Esophagus muscularis mucosa (tissue), 4 donors: ENCODE measurements at regions not wholly inside any gene's neighbourhood (a gene's known extent, or its start where the extent isn't known, plus 50 kb on each side); places are given as distances from the start of the nearest gene placed in this dataset.

Experiments
- DNase-seq: peaks from one replicate; pipeline ENCODE4 v3.0.0-alpha.2; 2017; ENCODE audit errors: extremely low spot score
- H3K27ac ChIP-seq, 4 donors: fragments of 200-600 bp; sonication (generic); replicated peaks in 1 of 4; 1 replicate in 3 of 4; 2 replicates in 1 of 4; pipeline ENCODE4 v1.5.1; 2016 to 2019; ENCODE audit warnings: mild to moderate bottlenecking in 1 of 4
- H3K27me3 ChIP-seq, 4 donors: fragments of 200-600 bp; sonication (generic); one replicate each; pipeline versions ENCODE4 v1.5.1 to v1.6.0; 2016 to 2019
- H3K36me3 ChIP-seq, 4 donors: fragments of 200-600 bp; sonication (generic); one replicate each; pipeline ENCODE4 v1.5.1; 2016 to 2019
- H3K4me1 ChIP-seq, 4 donors: fragments of 200-600 bp; sonication (generic); one replicate each; pipeline ENCODE4 v1.5.1; 2016 to 2019
- H3K4me3 ChIP-seq, 4 donors: fragments of 200-600 bp; sonication (generic); 1 replicate in 2 of 4; 2 replicates in 2 of 4; pipeline ENCODE4 v1.5.1; 2016 to 2019; ENCODE audit warnings: mild to moderate bottlenecking in 4 of 4, moderate library complexity in 1 of 4
- H3K9me3 ChIP-seq, 4 donors: fragments of 200-600 bp; sonication (generic); 1 replicate in 3 of 4; 2 replicates in 1 of 4; pipeline ENCODE4 v1.5.1; 2016 to 2019
- CTCF ChIP-seq, 3 experiments: fragments of 200-600 bp in 2 of 3; fragments of 450-650 bp in 1 of 3; sonication (generic) in 2 of 3; IDR thresholded peaks; one replicate each; pipeline ENCODE4 v1.5.1; 2017 to 2019; ENCODE audit warnings: antibody characterized with exemption in 3 of 3, mild to moderate bottlenecking in 2 of 3, moderate library complexity in 1 of 3
- EP300 ChIP-seq: sonication (generic); formaldehyde crosslinking; IDR thresholded peaks from one replicate; pipeline ENCODE4 v1.6.1; 2017; ENCODE audit warnings: antibody characterized with exemption
- POLR2A ChIP-seq: fragments of 450-650 bp; IDR thresholded peaks from one replicate; pipeline ENCODE4 v1.6.1; 2017; ENCODE audit warnings: antibody characterized with exemption, moderate library complexity, mild to moderate bottlenecking, low read depth
- POLR2AphosphoS5 ChIP-seq, 2 donors: sonication (generic); formaldehyde crosslinking; IDR thresholded peaks; one replicate each; pipeline ENCODE4 v1.6.1; 2017; ENCODE audit warnings: antibody characterized with exemption in 2 of 2
- WGBS: methylation state at CpG from one replicate; pipeline ENCODE4 v1.1.5; 2018; 5-methylcytosine and 5-hydroxymethylcytosine counted together
- intact Hi-C: fragments of 100-400 bp; cut with DNase I; formaldehyde crosslinking; loops from one replicate; pipeline ENCODE4 v1.15.1; 2023

GRCh38 chr16:87003414-87003755 lies 313.8 kb downstream of the C16orf95 start:
- intact Hi-C loops, result no loop called here
- DNase-seq, result no peak
- H3K4me1 ChIP-seq, result no peaks in the 10 kb centered on the region
- H3K27ac ChIP-seq, result no peak overlapping the region
- TF ChIP-seq CTCF (IDR thresholded peaks at IDR 0.05), result no peak
- no peak for TF ChIP-seq POLR2AphosphoS5 (IDR thresholded peaks at IDR 0.05)
- no peak for TF ChIP-seq EP300
- TF ChIP-seq POLR2A, result no peak
- H3K4me3 ChIP-seq, result no peak overlapping the region
- H3K9me3 ChIP-seq, result peaks cover 0 to 15% (median 7%) of the 10 kb centered on the region in 4 donors
- H3K27me3 ChIP-seq, result peaks cover 0 to 39% (median 0%) of the 10 kb centered on the region in 4 donors
- H3K36me3 ChIP-seq, result no peaks in the 10 kb centered on the region
- WGBS, result 75% methylated on average over 2 of the region's 2 CpGs

DNA sequence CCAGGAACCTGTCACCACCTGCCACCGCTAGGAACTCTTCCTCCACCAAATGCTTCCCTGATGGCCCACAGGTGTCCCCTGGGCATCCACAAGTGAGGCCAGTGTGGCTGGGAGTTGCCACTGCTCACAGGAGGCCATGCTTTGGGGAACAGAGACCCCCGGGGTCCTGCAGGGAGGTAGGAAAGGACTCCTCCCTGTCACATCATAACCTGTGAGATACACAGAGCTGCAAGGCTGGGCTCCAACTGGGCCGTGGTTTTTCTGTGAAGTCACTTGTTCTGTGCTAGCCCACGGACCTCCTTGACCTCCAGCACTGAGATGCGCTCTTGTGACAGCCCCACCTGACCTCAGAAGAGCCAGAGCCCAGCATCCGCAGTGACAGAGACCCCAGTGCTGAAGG lies 311.2 kb downstream of the C16orf95 start:
- 94% methylated on average over 3 of the region's 6 CpGs for WGBS
- Histone ChIP-seq H3K27ac (no peak overlapping the region), H3K27me3 (peaks cover 0 to 36% (median 0%) of the 10 kb centered on the region in 4 donors), H3K9me3 (peaks cover 0 to 14% (median 9%) of the 10 kb centered on the region in 4 donors), H3K36me3 (no peaks in the 10 kb centered on the region), H3K4me3 (no peak overlapping the region), H3K4me1 (no peaks in the 10 kb centered on the region)
- no peak for TF ChIP-seq EP300
- TF ChIP-seq CTCF (IDR thresholded peaks at IDR 0.05), result no peak
- TF ChIP-seq POLR2AphosphoS5 (IDR thresholded peaks at IDR 0.05), result no peak
- no peak for TF ChIP-seq POLR2A
- no peak for DNase-seq
- intact Hi-C loops, result no loop called here

- Histone ChIP-seq H3K4me1 (no peaks in the 10 kb centered on the region), H3K36me3 (no peaks in the 10 kb centered on the region), H3K27ac (no peak overlapping the region), H3K4me3 (no peak overlapping the region), H3K9me3 (peaks cover 0 to 14% (median 8%) of the 10 kb centered on the region in 4 donors), H3K27me3 (peaks cover 0 to 36% (median 0%) of the 10 kb centered on the region in 4 donors)
- TF ChIP-seq CTCF (IDR thresholded peaks at IDR 0.05) (no peak), POLR2A (no peak)
- 78% methylated on average over 7 of the region's 12 CpGs for WGBS
- no peak for DNase-seq
- intact Hi-C loops, result no loop called here
These were observed 310.1 kb downstream of the C16orf95 start for GRCh38 chr16:87006789-87007745.

DNA sequence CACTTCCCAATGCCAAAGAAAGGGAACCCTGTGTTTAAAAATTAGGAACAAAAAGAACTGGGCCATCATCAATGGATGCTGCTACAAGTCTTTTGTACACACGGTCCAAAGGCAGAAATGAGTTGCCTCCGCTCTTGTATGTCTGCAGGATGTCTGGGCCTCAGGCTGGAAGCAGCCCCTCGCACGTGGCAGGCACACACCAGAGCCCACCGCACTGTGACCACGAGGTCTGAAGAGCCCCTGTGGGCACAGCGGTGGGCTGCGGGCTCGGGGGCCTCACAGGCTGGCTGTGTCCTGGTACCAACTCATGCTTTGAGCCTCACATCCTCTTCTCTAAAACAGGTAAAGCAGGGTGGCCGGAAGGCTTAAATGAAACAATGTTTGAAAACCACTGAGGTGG lies 309.3 kb downstream of the C16orf95 start:
- Histone ChIP-seq H3K4me1 (peaks cover 0 to under 1% (median 0%) of the 10 kb centered on the region in 4 donors), H3K36me3 (no peaks in the 10 kb centered on the region), H3K4me3 (no peak overlapping the region), H3K27me3 (peaks cover 0 to 38% (median 0%) of the 10 kb centered on the region in 4 donors), H3K9me3 (peaks cover 0 to 14% (median 8%) of the 10 kb centered on the region in 4 donors), H3K27ac (no peak overlapping the region)
- 92% methylated on average over 8 of the region's 10 CpGs for WGBS
- intact Hi-C loops, result no loop called here
- no peak for DNase-seq
- TF ChIP-seq CTCF (IDR thresholded peaks at IDR 0.05) (no peak), POLR2A (no peak), POLR2AphosphoS5 (IDR thresholded peaks at IDR 0.05) (no peak), EP300 (no peak)
